ENCODE measurements at regions not wholly inside any gene's neighbourhood (a gene's known extent, or its start where the extent isn't known, plus 50 kb on each side); places are given as distances from the start of the nearest gene placed in this dataset.

- TF ChIP-seq CTCF (IDR thresholded peaks at IDR 0.05) = no peak
- TF ChIP-seq POLR2A (IDR thresholded peaks at IDR 0.05) = no peak
- peak; percentile 96 for TF ChIP-seq POLR2AphosphoS5 (IDR thresholded peaks at IDR 0.05)
- no peak for TF ChIP-seq EP300 (IDR thresholded peaks at IDR 0.05)
Observed at GRCh38 chr6:4611429-4612129, 164.6 kb upstream of the CDYL start.

Data from gastroesophageal sphincter (tissue), 3 donors.